Tibial artery (tissue), 4 donors: ENCODE measurements at regions not wholly inside any gene's neighbourhood (a gene's known extent, or its start where the extent isn't known, plus 50 kb on each side); places are given as distances from the start of the nearest gene placed in this dataset.

Experiments
- DNase-seq, 2 donors: peaks; one replicate each; pipeline ENCODE4 v3.0.0-alpha.2; 2019
- H3K27ac ChIP-seq, 2 donors: fragments of 200-600 bp; sonication (generic) in 1 of 2; 1 replicate in 1 of 2; 2 replicates in 1 of 2; pipeline ENCODE4 v1.5.1; 2018 to 2019; ENCODE audit warnings: mild to moderate bottlenecking in 1 of 2
- H3K27me3 ChIP-seq, 2 donors: fragments of 200-600 bp; sonication (generic) in 1 of 2; one replicate each; pipeline versions ENCODE4 v1.5.1 to v1.6.0; 2016 to 2019
- H3K36me3 ChIP-seq, 3 donors: fragments of 200-600 bp; sonication (generic) in 2 of 3; one replicate each; pipeline ENCODE4 v1.5.1; 2016 to 2019; ENCODE audit warnings: mild to moderate bottlenecking in 2 of 3
- H3K4me1 ChIP-seq, 4 donors: fragments of 200-600 bp; sonication (generic) in 2 of 4; 1 replicate in 3 of 4; 2 replicates in 1 of 4; pipeline ENCODE4 v1.5.1; 2016 to 2019
- H3K4me3 ChIP-seq, 2 donors: fragments of 200-600 bp; sonication (generic) in 1 of 2; 1 replicate in 1 of 2; 2 replicates in 1 of 2; pipeline ENCODE4 v1.5.1; 2018 to 2019; ENCODE audit warnings: mild to moderate bottlenecking in 2 of 2
- H3K9me3 ChIP-seq, 3 donors: fragments of 200-600 bp; sonication (generic) in 1 of 3; one replicate each; pipeline ENCODE4 v1.5.1; 2016 to 2019
- intact Hi-C: fragments of 100-400 bp; cut with DNase I; formaldehyde crosslinking; loops from one replicate; pipeline ENCODE4 v1.15.0; 2023; ENCODE audit warnings: low total_unique reads
- TF ChIP-seq, protein P1 (sequence below), 2 experiments: fragments of 200-600 bp in 1 of 2; fragments of 450-650 bp in 1 of 2; IDR thresholded peaks; one replicate each; pipeline ENCODE4 v1.5.1; 2017 to 2019; ENCODE audit warnings: antibody characterized with exemption in 2 of 2, mild to moderate bottlenecking in 1 of 2, moderate library complexity in 1 of 2

GRCh38 chrX:9342561-9343051 lies 122.3 kb upstream of the TBL1X start:
- intact Hi-C loops = loop anchor here (2.0 kb wide), 1 partner anchor 120 kb away; no protein-coding TSS in a partner anchor
- H3K4me1 ChIP-seq = peaks cover 5 to 32% (median 15%) of the 10 kb centered on the region in 4 donors
- TF ChIP-seq, protein P1, sequence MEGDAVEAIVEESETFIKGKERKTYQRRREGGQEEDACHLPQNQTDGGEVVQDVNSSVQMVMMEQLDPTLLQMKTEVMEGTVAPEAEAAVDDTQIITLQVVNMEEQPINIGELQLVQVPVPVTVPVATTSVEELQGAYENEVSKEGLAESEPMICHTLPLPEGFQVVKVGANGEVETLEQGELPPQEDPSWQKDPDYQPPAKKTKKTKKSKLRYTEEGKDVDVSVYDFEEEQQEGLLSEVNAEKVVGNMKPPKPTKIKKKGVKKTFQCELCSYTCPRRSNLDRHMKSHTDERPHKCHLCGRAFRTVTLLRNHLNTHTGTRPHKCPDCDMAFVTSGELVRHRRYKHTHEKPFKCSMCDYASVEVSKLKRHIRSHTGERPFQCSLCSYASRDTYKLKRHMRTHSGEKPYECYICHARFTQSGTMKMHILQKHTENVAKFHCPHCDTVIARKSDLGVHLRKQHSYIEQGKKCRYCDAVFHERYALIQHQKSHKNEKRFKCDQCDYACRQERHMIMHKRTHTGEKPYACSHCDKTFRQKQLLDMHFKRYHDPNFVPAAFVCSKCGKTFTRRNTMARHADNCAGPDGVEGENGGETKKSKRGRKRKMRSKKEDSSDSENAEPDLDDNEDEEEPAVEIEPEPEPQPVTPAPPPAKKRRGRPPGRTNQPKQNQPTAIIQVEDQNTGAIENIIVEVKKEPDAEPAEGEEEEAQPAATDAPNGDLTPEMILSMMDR (IDR thresholded peaks at IDR 0.05) = no peak
- H3K27me3 ChIP-seq = no peaks in the 10 kb centered on the region
- H3K9me3 ChIP-seq = no peaks in the 10 kb centered on the region
- H3K4me3 ChIP-seq = peak overlapping the region; percentile 43 to 48
- H3K36me3 ChIP-seq = no peaks in the 10 kb centered on the region
- peak; percentile 76 to 92 for DNase-seq
- peak overlapping the region; percentile 72 to 75 for H3K27ac ChIP-seq

DNA sequence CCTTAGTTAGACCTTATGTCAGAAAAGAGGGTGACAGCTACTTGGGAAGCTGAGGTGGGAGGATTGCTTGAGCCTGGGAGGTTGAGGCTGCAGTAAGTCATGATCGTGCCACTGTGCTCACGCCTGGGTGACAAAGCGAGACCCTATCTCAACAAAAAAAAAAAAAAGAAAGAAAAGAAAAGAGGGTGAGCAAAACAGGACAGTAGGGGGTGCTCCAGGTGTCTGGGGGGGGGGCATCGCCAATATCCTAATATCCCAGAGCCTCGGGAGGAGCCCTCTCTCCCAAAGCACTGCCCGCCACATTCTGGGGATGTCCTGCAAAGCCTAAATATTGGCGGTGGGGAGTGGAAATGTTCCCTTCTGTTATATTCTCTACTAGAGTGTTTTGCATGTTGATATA lies 120.9 kb upstream of the TBL1X start:
- intact Hi-C loops = loop anchor here (2.0 kb wide), 1 partner anchor 119 kb away; no protein-coding TSS in a partner anchor
- Histone ChIP-seq H3K4me1 (peaks cover 5 to 32% (median 19%) of the 10 kb centered on the region in 4 donors), H3K4me3 (no peak overlapping the region), H3K27me3 (no peaks in the 10 kb centered on the region), H3K9me3 (no peaks in the 10 kb centered on the region), H3K27ac (peak overlapping the region in 1 of 2 donors; percentile 75), H3K36me3 (no peaks in the 10 kb centered on the region)
- DNase-seq = no peak
- TF ChIP-seq, protein P1 (IDR thresholded peaks at IDR 0.05) = no peak

- Histone ChIP-seq H3K27ac (no peak overlapping the region), H3K4me1 (peaks cover 0 to 24% (median 9%) of the 10 kb centered on the region in 4 donors), H3K36me3 (no peaks in the 10 kb centered on the region), H3K4me3 (no peak overlapping the region), H3K9me3 (no peaks in the 10 kb centered on the region), H3K27me3 (no peaks in the 10 kb centered on the region)
- TF ChIP-seq, protein P1 (IDR thresholded peaks at IDR 0.05) = no peak
- DNase-seq = no peak
- intact Hi-C loops = no loop called here
Measured at GRCh38 chrX:9345957-9346356, 118.9 kb upstream of the TBL1X start.

- H3K4me1 ChIP-seq = peaks cover 0 to 23% (median 1%) of the 10 kb centered on the region in 4 donors
- no peaks in the 10 kb centered on the region for H3K36me3 ChIP-seq
- no peaks in the 10 kb centered on the region for H3K9me3 ChIP-seq
- H3K27ac ChIP-seq = no peak overlapping the region
- H3K4me3 ChIP-seq = no peak overlapping the region
- TF ChIP-seq, protein P1 (IDR thresholded peaks at IDR 0.05) = no peak
- no peak for DNase-seq
- no peaks in the 10 kb centered on the region for H3K27me3 ChIP-seq
- intact Hi-C loops = no loop called here
Measured at GRCh38 chrX:9349572-9350494, 115.0 kb upstream of the TBL1X start.

GRCh38 chrX:9351126-9351525 lies 113.7 kb upstream of the TBL1X start:
- Histone ChIP-seq H3K27me3 (no peaks in the 10 kb centered on the region), H3K4me3 (no peak overlapping the region), H3K9me3 (no peaks in the 10 kb centered on the region), H3K27ac (no peak overlapping the region), H3K4me1 (peaks cover 0 to 23% (median 1%) of the 10 kb centered on the region in 4 donors), H3K36me3 (no peaks in the 10 kb centered on the region)
- intact Hi-C loops = no loop called here
- TF ChIP-seq, protein P1 (IDR thresholded peaks at IDR 0.05) = no peak
- no peak for DNase-seq
